Left colon (tissue), 2 donors: ENCODE measurements at regions not wholly inside any gene's neighbourhood (a gene's known extent, or its start where the extent isn't known, plus 50 kb on each side); places are given as distances from the start of the nearest gene placed in this dataset.

Experiments
- ATAC-seq: fragments of 200-7000 bp; cut with Tn5 transposase; one replicate; pipeline ENCODE4 v1.9.1; 2020; ENCODE audit warnings: mild to moderate bottlenecking, moderate library complexity
- DNase-seq, 2 donors: peaks; one replicate each; pipeline ENCODE4 v3.0.0-alpha.2; 2020
- intact Hi-C, 2 donors: fragments of 100-400 bp; cut with DNase I in 1 of 2; cut with micrococcal nuclease in 1 of 2; formaldehyde crosslinking; loops; one replicate each; pipeline versions ENCODE4 v1.11.2 to v1.14.0; 2022; cut with DNase I, micrococcal nuclease
- donor health status: DM: no; HTN: no; CAD: no.
- donor health status: DM: yes; HTN: yes; CAD: no.

DNA sequence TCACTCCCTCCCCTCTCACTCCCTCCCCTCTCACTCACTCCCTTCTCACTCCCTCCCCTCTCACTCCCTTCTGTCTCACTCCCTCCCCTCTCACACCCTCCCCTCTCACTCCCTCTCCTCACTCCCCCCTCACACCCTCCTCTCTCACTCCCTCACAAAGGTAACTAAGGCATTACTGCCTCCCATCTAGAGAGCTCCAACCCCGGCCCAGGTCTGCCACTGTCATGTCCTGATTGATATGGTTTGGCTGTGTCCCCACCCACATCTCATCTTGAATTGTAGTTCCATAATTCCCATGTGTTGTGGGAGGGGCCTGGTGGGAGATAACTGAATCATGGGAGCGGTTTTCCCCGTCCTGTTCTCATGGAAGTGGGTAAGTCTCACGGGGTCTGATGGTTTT lies 359.9 kb upstream of the MYT1L start:
- intact Hi-C loops, result no loop called here
- ATAC-seq, result no peak
- DNase-seq, result no peak

DNA sequence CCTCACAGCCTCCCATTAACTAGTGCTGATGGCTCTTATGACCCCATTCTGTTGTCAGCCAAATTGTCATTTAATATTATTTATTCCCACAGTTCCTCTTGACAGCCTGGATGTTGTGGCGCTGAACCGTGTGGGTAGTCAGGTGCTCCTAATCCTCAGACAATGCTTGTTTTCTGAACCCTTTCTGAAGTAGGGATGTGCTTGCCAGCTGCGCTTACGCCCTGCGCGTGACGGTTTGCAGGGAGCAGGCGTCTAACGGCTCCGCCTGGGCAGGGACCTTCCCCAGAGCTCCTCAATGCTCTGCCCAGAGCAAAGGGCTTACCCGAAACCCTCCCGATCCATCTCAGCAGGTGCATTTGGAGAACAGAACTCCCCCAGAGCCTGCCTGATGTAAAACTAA lies 358.2 kb upstream of the MYT1L start:
- intact Hi-C loops, result no loop called here
- ATAC-seq (no peak), DNase-seq (no peak)

DNA sequence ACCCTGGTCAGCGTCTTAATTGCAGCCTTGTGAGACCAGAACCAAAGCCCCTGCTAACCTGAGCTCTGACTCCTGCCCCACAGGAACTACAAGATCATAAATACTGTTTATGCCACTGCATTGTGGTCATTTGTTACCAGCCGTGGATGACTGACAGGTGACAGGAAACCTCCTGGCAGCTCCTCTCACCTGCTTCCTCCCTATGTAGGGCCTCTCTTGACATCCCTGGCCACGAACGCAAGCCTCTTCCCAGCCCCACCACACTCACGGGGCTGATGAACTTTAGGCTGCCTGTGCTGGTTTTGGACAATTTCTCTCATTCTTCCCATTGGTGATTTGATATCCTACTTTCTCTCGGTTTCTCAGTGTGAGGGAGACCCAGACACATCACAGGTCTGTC lies 357.2 kb upstream of the MYT1L start:
- intact Hi-C loops, result no loop called here
- DNase-seq (no peak), ATAC-seq (no peak)

DNA sequence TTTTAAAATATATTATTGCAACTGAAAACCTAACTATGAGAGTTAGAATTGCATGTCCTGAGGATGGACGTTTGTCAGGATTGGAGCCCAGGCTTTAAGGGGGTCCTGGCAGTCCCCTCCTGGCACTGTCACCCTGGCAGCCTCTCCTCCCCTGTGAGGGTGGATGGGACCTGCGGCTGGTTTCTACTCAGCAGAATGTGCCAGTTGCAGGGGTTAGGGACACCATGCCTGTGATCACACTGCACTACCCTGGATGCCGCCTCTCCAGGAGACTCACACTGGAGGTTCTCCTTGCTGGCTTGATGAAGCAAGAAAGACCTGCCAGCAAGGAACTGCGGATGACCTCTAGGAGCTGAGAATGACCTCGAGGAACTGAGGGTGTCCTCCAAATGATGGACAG lies 356.7 kb upstream of the MYT1L start:
- DNase-seq, result no peak
- intact Hi-C loops, result no loop called here

DNA sequence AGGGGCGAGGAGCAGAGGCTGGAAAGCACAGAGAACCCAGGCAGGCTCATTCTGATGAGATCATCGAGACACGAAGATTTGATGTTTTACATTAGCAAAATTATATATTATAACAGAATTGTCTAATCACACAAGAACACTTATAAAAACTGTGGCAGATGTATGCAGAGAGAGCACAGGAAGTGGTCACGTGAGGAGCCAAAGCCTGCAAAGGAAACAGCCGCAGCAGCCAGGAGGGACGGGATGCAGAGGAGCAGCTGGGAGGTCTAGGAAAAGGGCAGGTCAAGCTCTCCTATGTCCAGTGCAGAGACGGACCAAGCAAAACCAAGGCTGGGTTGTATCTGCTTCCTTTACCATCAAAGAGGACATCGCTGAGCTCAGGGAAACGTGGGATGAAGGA lies 355.1 kb upstream of the MYT1L start:
- ATAC-seq, result no peak
- intact Hi-C loops, result no loop called here

More for the DNA sequence above, 356.7 kb upstream of the MYT1L start:
- ATAC-seq, result no peak

DNA sequence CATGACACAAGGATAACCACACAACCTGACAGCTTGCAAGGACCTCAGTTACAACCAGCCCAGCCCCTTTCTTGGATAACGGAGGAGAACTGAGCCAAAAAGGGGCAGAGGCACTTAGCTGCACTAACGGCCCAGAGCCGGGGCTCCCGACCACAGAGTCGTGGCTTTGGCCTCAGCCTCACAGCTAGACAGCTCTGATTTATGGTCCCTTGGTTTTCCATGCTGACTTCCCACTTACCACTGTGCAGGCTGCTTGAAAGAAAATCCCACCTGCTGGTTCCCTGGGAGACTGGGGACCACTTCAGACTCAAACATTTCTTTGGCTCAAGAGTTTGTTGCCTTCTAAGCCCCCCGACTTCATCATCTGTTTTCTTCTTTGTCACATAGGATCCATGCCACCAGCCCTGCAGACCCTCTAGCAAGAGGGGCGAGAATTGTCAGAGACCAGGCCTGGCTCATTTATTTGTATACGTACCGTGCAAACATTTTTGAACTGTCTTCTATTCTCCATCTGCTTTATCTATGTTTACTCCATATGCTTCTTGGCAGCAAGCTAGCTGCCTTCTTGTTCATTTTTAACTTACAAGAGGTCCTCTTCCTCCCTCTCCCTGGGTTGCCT lies 352.6 kb upstream of the MYT1L start:
- DNase-seq (no peak), ATAC-seq (no peak)
- intact Hi-C loops, result no loop called here

More for the DNA sequence above, 355.1 kb upstream of the MYT1L start:
- no peak for DNase-seq

DNA sequence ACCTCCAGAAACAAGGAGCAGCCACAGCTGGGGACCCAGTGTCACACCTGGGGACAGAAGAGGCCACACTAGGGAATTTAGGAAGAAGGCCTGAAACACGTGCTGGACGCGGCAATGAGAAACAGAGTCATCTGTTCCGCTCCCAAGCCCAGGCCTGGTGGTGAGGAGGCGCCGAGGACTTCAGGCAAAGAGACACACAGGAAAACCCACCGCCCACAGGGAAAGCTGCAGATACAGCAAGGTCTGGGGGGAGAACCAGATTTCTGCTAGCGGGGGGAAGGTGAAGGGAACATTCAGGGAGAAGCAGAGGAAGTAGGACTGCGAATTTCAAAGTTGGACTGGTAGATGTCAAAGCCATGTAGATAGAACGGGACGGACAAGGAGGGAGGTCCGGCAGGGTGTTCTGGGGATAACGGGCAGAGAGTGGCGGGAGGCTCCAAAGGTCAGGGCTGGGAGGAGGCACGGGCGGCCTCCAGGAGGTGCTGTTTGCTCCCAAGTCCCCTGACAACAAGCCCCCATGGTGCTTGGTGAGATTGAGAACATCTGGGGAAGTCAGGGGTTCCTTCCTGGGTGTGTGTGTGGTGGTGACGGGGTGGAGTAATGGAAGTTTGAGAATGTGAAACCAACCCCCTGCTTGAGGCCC lies 351.7 kb upstream of the MYT1L start:
- DNase-seq, result no peak
- intact Hi-C loops, result no loop called here
- ATAC-seq, result no peak

DNA sequence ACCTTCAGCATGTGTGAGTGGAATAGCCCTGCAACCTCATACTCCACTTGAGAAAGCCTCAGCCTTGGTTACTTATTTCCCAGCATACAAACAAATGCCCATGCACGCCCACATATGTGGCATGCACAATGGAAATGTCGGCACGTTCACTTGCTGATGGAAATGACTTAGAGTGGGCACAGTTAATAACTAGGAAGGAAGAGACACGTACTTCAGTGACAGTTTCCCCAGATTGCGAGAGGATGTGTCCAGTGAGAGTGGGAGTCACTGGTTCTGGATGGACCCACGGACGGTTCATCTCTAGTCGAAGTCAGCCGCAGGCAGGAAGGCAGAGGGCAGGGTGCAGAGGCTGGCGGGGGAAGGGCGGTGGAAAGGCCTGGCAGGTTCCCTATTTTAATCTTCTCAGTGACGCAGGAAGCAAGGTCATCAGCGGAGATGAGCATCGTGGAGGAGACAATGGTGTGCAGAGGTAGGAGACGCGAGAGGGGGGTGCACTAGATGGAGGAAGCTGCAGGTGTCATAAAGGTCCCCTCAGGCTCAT lies 350.7 kb upstream of the MYT1L start:
- DNase-seq (no peak), ATAC-seq (no peak)
- intact Hi-C loops, result no loop called here

DNA sequence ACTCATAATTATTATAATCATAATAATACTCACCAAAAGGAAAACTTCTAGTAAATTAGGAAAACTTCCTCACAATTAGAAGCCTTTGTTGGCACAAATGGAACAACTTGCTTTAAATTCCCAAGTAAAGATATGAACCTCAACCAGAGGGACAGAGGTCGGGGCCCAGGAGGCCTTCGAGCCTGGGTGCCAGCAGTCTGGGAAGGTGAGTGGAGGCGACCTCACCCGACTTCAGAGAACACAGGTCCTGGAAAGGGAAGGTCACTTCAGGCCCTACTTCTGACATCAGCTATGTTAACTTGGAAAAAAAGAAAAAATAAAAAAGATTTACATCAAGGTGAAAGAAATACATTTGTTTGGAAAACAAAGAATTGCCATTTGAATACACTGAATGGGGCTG lies 350.0 kb upstream of the MYT1L start:
- intact Hi-C loops, result no loop called here
- ATAC-seq, result no peak

DNA sequence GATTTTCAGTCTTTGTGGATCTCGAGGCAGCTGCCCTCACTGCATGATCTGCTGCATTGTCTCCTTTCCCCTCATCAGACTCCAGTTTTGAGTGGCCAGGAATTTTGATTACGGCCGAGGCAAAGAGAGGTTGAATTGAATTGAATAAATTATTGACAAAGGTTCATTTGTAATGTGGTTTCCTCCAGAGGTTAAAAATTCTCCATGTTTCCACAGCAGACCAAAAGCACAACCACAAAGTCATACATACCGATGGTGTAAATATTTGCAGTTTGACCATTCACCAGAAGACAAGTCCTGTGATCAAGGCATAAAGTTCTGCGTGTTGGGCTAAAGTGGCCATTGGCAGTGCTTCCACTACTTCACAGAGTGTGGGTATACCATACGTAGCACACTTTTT lies 343.8 kb upstream of the MYT1L start:
- ATAC-seq (no peak), DNase-seq (no peak)
- intact Hi-C loops, result no loop called here

More for the DNA sequence above, 350.0 kb upstream of the MYT1L start:
- no peak for DNase-seq

DNA sequence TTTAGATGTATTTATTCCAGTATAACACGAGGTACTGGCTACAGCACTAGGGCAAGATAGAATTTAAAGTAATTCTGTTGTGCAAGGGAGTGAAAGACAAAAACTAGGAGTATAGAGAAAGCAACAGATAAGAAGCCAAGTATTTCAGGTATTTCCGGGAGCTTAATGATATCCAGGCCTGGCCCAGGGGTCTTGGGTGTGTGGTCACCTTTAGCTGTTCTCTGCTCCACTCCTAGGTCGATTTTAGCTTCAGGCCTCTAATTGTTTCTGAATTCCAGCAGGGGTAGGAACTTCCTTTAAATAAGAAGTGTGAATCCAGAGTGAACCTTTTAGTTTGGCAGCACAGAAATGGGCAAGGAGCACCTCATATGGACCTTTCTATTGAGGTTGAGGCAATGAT lies 342.3 kb upstream of the MYT1L start:
- intact Hi-C loops, result no loop called here

DNA sequence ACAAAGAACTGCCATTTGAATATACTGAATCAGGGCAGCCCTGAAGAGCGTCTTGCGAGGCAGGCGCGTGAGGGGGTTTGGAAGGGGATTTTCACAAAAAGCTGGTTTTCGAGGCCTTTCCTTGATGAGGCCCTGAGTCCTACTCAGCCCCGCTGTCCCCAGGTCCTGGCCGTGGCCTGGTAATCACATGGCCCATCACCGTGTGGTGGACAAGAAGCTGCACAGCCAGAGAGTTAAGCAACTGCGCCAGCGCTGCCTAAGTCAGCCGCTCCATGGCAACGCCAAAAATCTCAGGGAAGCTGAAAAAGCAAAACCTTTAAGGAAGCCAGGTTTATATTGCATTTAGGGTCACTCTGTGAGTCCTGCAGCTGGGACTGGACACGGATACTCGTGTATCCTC lies 341.2 kb upstream of the MYT1L start:
- ATAC-seq (no peak), DNase-seq (no peak)

More for the DNA sequence above, 342.3 kb upstream of the MYT1L start:
- DNase-seq (no peak), ATAC-seq (no peak)

DNA sequence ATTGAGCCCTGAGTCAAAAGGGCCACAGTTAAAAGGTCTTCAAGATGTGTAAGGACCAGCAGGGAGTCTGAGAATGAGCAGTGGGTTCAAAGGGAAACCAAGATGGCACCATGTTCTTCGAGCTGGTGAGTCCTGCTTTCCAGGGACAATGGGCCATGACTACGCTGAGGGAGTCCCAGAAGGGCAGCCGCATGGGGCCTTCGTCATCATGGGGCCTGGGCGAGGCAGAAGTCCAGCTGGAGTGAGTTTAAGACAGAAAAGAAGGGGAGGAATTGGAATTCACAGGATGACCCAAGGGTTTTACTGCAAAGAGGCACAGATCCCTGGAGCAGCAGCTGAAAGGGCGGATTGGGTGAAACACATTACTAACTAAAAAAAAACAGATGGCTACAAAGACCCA lies 340.8 kb upstream of the MYT1L start:
- no peak for ATAC-seq
- intact Hi-C loops, result no loop called here
- no peak for DNase-seq

More for the DNA sequence above, 341.2 kb upstream of the MYT1L start:
- intact Hi-C loops, result no loop called here

DNA sequence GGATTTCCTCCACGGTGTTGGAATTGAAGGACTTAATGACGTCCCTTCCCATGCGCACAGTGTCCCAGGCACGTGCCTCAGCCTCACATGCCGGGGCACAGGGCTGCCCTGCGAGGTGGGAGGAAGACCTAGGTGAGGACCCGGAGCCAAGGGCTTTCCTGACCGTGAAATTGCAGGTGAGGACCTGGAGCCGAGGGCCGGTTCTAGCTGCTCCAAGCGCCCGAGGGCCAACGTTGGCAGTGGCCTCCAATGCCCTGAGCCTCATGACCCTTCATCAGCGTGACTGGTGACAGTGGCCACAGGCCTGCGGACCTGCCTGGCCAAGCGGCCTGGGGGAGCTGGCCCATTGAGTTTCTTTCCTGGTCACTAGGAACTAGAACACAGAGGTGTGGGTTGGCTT lies 338.2 kb upstream of the MYT1L start:
- ATAC-seq, result no peak
- DNase-seq, result no peak
- intact Hi-C loops, result no loop called here

DNA sequence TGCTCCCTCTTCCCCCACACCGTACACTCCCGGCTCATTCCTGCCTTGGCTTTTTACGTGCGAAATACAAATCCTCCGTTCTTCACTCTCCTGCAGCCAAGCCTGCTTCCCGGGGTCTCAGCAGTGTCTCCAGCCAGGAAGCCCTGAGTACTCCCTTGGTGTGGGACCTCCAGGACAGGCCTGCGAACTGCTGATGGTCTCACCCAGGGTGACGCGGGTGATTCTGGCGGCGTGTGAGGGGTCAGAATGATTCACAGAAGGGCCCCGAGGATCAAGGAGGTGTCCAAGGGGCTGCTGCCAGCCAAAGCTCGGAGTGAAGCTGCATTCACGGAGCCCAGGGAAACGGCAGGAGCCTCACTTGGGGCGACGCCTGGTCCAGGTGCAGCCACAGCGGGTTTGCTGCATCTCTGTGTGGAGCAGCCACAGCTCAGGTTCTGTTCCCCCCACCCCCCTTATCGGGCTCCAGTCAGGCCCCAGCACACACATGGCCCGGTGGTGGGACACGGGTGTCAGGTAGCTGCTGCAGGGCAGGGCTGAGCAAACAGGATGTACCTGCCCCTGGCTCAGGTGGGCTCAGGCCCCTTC lies 337.7 kb upstream of the MYT1L start:
- intact Hi-C loops, result no loop called here
- ATAC-seq (no peak), DNase-seq (no peak)

DNA sequence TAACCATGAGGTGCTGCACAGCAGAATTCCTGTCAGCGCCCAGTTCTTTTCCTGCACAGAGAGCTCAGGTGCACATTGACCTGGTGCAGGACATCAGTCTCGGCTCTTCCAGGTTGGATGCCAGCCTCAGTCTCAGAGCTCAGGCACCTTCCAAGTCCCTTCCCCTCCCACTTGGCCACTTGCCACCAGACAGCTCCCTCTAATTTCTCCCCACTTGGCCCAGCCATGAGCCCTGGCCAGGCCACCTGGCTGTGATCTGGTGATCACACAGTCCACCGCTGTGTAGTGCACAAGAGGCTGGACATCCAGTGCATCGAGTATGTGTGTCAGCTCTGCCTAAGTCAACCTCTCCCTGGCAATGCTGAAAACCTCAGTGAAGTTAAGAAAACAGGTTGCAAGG lies 336.6 kb upstream of the MYT1L start:
- no peak for DNase-seq
- no peak for ATAC-seq
- intact Hi-C loops, result no loop called here

DNA sequence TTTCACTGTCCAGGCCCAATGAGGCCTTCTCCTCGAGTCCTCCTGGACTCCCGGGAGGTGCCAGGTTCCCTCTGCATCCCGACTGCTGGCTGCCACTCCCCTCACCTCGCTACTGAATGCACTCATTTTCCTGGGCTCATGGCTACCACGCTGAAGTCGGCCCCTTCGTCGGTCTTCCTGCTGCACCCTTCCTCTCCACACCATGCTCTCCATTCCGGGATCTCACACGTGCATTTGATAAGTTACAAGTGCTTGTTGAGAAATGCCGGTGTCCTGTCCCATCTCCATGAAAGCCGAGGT lies 334.7 kb upstream of the MYT1L start:
- intact Hi-C loops, result no loop called here
- DNase-seq (no peak), ATAC-seq (no peak)

DNA sequence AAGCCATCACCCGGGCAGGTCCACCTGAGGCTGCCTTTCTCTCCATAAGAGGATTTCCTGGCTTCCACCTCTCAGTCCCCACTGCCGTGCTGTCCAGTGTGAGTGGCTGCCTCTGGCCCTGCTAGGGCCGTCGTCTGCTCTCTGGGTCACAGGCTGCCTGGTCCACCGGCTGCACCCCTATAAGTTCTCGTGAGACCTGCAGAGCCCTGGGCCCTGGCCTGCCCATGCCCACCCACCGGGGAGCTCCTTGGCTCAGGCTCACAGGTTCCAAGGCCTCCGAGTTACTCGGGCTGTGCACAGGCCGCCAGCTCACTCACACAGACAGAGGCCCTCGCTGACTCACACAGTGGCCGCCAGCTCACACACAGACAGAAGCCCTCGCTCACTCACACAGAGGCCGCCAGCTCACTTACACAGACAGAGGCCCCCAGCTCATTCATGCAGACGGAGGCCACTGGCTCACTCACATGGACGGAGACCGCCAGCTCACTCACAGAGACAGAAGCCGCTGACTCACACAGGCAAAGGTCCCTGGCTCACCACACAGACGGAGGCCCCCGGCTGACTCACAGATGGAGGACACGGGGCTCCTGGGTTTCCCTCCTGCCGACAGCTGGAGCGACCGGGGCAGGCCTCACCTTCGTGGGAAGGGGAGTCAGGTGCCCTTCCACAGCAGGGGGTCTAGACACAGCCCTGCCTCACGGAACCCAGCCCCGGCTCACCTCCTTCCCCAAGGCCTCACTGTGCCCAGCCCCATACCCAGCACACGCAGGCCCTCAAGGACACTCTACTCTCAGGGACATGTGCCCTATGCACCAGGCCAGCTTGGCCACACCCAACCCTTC lies 334.1 kb upstream of the MYT1L start:
- DNase-seq, result no peak
- ATAC-seq, result no peak
- intact Hi-C loops, result no loop called here

DNA sequence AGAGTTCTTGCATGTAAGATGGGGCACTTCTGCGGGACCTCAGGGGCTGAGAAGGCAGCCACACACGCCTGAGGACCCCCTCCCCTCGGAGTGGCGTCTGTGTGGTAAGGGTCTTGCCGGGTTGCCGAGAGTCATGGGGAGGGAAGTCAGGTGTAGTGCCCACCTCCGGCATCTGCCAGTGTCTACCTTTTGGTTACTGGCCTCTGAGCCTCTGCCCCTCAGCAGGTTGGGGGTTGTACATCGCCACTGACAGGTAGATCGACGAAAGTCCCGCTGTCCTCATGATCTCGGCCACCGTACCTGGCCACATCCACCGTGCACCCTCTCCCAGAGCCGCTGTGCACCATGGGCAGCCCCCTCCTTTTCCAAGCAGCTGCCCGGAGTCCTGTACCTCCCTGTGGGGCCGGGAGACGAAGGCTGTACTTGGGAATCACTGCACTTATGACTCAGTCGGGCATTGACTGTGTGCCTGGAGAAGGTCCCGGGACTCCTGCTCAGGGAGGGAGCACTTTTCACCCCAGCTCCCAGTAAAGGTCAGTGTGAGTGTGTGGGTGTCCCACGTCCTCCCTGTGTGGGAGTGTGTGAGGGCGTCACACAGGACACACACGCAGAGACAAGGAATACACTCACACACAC lies 332.4 kb upstream of the MYT1L start:
- DNase-seq (no peak), ATAC-seq (no peak)
- intact Hi-C loops, result no loop called here
